NCI-H146 (cell line): ENCODE measurements at regions not wholly inside any gene's neighbourhood (a gene's known extent, or its start where the extent isn't known, plus 50 kb on each side); places are given as distances from the start of the nearest gene placed in this dataset.
"Not testable (repeated sequence)": the region's sequence is repeated elsewhere in the genome, so short reads cannot be mapped to it uniquely, and the experiment has no call there.

ENCODE experiments used
- DNase-seq: peaks from one replicate; lab custom pipeline; 2025; lab: John Stamatoyannopoulos, UW

DNA sequence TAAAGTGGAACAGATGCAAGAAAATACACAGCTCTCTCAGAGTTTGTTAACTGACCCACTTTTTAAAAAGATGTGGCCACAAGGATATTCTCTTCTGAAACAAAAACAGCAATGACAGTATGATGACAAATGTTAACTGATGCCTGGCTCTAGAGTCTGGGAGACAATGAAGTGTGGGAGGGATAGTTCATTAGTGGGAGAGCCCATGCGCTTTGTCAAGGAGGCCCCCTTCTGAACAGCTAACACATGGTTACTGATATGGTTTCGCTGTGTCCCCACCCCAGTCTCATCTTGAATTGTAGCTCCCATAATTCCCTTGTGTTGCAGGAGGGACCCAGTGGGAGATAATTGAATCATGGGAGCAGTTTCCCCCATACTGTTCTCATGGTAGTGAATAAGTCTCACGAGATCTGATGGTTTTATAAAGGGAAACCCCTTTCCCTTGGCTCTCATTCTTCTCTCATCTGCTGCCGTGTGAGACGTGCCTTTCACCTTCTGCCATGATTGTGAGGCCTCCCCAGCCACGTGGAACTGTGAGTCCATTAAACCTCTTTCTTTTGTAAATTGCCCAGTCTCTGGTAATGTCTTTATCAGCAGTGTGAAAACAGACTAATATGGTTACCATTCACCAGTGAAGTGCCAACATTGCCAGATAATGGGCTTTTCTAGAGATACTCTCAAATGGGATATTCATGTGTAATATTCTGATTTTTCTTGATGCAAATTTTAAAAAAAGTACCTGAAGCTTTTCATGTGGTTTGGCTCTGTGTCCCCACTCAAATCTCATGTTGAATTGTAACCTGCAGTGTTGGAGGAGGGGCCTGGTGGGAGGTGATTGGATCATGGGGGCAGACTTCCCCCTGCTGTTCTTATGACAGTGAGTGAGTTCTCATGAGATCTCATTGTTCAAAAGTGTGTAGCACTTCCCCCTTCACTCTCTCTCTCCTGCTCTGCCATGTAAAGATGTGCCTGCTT is 435.8 kb downstream of the SHISA9 start:
- DNase-seq = not testable (repeated sequence)

- DNase-seq = no peak
Observed at GRCh38 chr16:13338044-13338443, 436.6 kb downstream of the SHISA9 start.

DNA sequence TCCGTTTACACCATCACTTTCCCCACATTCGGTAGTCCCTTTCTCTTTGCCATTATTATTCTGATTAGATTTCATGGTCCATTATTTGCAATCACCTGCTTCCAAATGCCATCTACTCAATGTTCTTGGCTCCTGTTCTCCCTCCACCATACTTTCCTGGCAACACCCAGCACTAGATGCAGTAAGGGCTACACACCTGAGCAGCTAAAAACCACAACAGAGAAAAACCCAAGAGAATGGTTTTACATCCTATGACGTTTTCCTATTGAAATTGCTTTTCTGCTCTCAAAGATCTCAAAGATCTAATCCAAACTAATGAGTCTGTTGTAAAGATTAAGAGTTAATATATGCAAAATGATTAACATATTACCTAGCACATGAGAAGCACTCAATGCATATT is 441.3 kb downstream of the SHISA9 start:
- DNase-seq = no peak

- DNase-seq = no peak
Observed at GRCh38 chr16:13344001-13344400, 442.6 kb downstream of the SHISA9 start.

DNA sequence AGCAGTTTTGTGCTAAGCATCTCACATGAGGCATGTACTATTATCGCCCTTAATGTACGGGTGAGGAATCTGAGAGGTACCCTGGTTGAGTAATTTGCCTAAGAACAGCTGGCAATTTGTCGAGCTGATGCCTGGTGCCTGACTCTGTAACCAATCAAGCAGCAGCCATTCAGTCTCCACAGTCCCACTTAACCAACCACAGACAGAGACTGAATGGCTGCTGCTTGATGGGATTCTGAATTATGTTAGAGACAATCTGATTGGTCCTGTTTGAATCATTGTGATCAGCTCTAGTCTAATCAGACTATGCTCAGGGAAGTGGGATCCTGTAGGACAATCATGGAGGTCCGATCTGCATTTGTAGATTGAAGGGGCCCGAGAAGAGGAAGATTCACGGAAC is 447.0 kb downstream of the SHISA9 start:
- DNase-seq = no peak

- DNase-seq = no peak
Observed at GRCh38 chr16:13350000-13350399, 448.6 kb downstream of the SHISA9 start.

DNA sequence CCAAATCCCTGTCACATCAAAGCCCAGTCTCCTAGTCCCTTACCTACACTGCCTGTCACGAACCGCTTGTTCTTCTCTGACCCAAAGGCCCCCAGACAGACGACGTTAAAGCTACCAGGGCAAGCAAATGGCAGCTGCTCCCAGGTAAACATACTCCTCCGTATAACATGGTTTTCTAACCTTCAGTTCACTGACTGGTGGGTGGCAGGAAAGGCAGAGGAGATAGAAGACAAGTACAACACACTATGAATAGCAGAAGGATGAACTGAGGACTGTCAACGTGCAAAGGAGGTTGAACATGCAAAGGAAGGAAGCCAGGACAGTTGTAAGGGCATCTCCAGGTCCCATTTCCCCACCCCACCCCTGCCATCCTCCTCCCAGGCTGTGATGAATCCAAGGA is 449.8 kb downstream of the SHISA9 start:
- no peak for DNase-seq

DNA sequence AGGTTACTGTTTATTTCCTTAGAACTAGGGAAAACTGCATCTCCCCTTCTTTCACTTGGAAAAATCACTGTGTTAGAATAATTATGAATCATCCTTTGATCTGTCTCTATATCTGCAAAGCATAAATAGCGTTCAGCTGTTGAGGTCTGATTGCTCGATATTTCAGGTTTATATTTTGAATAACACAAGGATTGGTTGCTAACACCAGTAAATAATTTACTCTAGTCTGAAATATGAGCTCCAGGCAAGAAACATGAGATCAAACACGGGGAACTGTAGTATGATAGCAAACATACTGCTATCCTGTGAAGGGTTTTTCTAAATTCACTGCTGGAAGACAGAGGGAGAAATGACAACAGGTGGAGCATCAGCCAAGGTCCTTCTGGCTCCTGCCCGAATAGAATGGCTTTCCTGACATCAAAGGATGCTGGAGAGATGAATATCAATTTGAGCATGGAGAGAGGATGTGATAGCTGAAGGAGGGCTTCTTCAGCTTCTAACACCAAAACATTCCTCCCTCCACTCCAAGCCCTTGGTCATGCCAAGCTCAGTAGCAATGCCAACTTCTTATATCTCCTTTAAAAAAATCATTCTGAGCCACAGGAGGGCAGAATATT is 450.3 kb downstream of the SHISA9 start:
- DNase-seq = no peak

DNA sequence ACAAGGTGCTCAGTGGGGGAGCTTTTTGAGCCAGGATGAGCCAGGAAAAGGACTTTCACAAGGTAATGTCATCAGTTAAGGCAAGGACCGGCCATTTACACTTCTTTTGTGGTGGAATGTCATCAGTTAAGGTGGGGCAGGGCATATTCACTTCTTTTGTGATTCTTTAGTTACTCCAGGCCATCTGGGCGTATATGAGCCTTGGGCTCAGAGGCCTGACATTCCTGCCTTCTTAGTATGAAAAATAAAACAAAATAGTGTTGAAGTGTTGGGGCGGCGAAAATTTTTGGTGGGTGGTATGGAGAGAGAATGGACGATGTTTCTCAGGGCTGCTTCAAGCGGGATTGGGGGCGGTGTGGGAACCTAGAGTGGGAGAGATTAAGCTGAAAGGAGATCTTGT is 451.4 kb downstream of the SHISA9 start:
- not testable (repeated sequence) for DNase-seq

- DNase-seq = not testable (repeated sequence)
Observed at GRCh38 chr16:13357842-13358241, 456.4 kb downstream of the SHISA9 start.

DNA sequence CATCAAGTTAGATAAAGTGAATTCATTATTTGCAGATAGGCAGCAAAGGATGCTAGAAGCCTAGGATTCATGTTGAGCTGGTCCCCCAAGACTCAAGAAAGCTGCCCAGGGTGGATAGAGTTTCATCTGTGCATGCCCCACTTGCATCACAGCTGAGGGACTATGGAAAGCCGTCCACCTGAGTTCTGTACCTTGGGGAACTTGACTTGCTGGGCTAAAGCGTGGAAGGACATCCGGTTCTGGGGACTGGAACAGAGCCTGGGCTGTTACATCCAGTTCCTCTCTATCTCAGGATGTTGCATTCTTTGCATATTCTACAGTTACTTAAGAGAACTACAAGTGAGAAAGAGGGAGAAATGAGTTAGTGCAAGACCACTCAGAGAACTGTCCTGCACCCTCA is 458.4 kb downstream of the SHISA9 start:
- no peak for DNase-seq

DNA sequence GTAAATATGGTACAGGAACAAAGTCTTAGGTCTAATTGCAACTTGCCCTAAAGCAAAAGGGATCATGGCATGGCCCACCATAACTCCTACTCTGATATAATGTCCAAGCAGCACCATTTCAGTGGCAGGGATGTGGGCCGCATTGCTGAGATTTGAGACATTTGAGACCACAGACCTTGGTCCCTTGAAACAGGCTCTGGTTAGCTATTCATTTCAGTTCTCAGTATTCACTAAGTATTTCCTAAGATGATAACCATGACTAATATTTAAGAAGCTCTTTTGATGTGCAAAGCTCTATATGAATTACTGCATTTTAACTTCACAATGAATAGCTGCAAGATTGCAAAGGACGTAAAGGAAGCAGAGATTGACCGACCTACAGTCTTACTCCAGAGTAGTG is 471.0 kb downstream of the SHISA9 start:
- DNase-seq = no peak

DNA sequence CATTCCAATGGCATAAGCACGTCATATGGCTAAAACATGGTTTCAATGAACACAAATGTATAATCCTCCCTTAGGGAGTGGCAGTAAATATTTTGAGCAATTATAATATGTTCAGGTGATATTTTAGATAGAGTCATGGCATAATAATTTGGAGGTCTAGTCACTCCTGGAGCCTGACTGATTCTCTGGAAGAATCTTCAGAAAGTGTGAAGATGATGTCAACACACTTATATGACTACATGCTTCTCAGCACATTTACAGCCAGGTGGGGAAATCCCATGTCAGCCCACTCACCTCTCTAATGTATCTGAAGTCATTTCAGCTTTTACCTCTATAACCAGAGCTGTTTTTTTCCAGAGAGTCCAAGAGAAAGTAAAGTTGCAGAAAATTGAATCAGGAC is 474.8 kb downstream of the SHISA9 start:
- no peak for DNase-seq

- DNase-seq = peak; percentile 9
Observed at GRCh38 chr16:13377143-13377542, 475.7 kb downstream of the SHISA9 start.

DNA sequence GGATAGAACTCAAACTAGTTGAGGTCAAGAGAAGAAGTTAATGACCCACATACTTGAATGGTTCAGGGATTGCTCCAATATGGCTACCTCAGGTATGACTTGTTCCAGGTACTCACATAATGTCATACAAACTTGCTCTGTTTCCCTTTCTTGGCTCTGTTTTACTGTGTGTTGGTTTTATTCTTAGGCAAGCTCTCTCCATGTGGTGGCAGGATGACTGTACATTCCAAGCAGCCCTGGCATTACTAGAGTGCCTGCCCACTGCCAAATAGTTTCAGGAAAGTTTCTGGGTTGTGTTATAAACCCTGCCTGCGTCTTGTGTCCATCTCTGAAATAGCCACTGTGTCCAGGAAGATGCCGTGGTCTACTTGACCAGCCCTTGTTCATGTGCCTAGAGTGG is 476.8 kb downstream of the SHISA9 start:
- no peak for DNase-seq

DNA sequence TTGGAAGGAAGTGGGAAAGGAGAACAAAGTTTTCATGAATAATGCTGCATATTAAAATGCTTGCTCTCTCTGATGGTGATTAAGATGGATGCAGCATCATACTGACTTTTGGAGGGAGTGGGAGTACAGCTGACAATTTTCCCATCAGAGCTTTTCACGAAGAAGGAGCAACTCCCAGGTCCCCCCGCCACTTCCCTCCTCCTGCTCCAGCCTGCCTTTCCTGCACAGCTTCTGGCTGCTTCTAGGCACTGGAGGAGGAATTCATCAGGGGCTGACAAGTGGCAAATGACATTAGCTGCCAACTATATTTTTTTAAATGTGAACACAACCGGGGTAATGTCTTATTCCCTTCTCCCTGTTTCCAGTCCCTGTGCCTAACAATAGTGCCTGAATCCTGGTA is 477.9 kb downstream of the SHISA9 start:
- DNase-seq = no peak

DNA sequence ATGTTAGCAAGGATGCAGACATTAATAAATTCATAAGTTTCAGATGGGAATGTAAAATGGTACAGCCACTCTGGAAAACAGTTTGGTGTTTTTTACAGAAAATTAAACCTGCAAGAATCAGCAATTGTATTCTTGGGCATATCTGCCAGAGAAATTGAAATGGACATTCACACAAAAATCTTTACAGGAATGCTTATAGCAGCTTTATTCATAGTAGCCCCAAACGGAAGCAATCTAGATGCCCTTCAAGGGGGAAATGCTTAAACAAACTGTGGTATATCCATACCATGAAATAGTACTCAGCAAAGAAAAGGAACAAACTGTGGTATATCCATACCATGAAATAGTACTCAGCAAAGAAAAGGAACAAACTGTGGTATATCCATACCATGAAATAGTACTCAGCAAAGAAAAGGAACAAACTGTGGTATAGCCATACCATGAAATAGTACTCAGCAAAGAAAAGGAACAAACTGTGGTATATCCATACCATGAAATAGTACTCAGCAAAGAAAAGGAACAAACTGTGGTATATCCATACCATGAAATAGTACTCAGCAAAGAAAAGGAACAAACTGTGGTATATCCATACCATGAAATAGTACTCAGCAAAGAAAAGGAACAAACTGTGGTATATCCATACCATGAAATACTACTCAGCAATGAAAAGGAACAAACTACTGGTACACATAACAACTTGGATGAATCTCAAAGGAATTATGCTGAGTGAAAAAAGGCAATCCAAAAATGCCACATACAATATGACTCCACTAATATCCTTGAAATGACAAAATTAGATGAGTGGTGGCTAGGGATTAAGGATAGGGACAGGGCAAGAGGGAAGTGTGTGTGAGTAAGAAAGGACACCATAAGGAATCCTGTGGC is 484.0 kb downstream of the SHISA9 start:
- DNase-seq = not testable (repeated sequence)

DNA sequence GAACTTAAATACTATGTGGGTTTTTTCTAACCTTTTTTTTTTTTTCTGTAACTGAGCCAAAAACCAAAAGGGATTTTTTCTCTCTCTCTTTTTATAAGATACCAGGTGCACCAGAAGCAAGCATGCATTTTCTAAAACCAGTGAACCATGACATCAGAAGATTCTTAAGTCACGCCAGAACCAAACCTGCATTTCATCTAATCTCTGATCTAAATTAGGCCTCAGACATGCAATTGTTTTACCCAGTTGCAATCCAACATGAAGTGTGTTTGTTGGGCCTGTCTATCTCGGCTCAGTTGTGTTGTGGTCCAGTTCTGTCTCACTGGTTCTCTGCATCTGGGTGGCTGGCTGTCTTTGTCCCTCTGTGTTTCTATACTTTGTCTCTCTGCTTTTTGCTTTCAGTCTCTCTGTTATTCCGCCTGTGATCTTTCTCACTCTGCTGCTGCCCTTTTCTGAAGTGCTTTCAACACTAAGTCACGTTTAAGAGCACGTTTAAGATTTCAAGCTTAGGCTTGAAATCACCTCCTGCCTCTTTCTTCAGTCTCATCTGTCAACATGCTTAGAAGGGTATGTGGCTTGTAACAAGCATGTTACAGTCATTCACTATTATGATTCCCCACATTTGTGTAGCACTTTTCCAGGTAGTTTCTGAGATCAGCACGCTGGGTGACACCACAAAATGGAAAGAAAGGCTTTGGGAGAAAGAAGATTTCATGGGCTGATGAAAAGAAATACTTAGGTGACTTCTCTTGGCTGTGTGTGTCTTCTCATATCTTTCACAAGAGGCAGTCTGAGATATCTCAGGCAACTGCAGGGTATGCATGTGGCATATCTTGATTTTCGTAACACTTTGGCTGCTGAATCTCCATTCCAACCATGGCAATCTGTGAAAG is 488.9 kb downstream of the SHISA9 start:
- DNase-seq = no peak

DNA sequence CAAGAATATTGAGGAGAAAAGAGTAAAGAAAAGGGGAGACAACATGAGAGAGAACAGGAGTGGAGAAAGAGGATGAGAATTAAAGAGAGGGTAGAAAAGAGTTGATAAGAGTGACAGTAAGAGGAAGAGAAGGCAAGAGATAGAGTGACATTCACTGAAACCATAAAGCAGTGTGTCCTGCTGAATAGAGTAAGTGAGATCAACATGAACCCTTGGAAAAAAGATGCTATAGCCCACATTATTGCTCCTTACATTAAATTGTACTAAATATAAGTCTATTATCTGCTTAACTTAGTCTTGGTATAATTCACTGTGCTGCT is 489.5 kb downstream of the SHISA9 start:
- no peak for DNase-seq

DNA sequence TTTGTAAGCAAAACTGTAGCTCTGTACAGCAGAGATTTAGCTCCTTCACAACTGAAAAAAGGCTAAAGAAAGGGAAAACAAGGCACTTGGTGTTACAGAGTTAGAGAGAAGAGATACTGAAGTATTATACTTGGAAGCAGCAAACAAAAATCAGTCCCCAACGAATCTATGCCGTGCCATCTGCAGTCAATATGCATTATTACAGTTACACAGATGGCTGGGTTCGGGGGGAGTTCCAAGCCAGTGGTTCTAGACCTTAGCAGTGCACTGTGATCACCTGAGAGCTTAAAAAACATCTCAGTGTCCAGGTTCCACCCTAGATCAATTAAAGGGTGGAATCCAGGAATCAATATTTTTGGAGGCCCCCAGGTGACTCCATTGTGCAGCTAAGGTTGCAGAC is 489.9 kb downstream of the SHISA9 start:
- DNase-seq = no peak

DNA sequence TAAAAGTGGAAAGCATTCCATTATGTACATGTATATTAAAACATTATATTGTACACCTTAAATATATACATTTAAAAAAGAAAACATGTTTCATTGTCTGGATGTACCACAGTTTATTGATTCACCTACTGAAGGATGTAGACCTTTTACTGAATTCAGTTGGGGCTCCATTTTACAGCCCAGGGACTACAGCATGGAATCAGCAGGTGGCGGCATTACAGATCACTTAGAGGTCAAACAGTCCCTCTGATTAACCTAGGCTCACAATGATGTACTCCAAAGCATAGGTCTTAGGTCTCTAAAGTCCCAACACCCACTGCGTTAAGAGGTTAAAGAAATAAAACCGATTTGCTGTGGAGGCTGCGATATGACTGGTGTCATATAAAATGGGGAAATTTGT is 490.9 kb downstream of the SHISA9 start:
- DNase-seq = no peak

- no peak for DNase-seq
Observed at GRCh38 chr16:13393816-13394215, 492.4 kb downstream of the SHISA9 start.
